ENCODE measurements at regions not wholly inside any gene's neighbourhood (a gene's known extent, or its start where the extent isn't known, plus 50 kb on each side); places are given as distances from the start of the nearest gene placed in this dataset.

DNA sequence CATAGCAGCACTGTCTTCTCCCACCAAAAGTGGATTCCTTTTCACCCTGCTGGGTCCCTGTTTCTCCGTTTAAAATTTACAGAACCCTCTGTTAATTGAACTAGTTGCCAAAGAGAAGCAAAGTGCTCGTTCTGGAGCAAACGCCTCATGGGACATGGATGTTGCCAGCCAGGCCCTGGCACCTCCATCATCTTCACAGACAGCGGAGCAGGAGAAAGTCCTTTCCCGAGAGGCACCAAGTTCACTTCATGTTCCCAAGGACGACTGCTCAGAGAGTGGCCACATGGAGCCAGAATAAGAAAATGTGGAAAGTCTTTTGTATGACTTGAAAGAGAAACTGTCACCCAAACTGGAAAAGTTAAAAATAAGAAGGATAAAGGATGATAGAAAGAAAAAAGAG lies 151.5 kb downstream of the SOX1 start:
- H3K9me3 ChIP-seq (ENCODE audit: low read depth), result no peaks in the 10 kb centered on the region
- no peak overlapping the region for H2AFZ ChIP-seq
- 87% methylated on average over 6 of the region's 6 CpGs for WGBS (ENCODE audit: low lambda C conversion rate, missing lambda C conversion rate)

DNA sequence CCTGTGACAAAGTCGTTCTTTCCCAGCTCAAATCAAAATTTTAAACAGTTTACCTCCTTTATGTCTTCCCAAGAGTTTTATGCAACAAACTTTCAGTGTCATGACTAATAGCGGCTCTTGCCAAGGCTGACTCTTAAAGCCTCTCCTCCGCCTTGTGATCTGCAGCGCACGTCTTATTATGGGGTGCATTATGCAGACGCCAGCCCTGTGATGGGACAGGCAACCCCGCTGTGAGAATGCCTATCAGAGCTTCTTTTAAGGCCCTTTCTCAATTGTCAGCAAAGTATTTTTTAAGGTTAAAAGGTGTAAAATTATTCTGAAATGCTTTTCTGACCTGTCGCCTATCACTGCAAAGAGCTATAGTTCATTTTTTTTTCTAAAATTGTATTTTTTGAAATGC lies 152.8 kb downstream of the SOX1 start:
- Histone ChIP-seq H2AFZ (no peak overlapping the region), H3K27ac (no peak overlapping the region), H3K4me1 (ENCODE audit: insufficient read depth) (no peaks in the 10 kb centered on the region), H4K20me1 (ENCODE audit: insufficient read depth, poor library complexity, severe bottlenecking) (no peaks in the 10 kb centered on the region), H3K79me2 (no peaks in the 10 kb centered on the region), H3K4me2 (no peak overlapping the region), H3K9me2 (replicated peaks; ENCODE audit: insufficient read depth) (no peaks in the 10 kb centered on the region), H3K9me3 (ENCODE audit: low read depth) (no peaks in the 10 kb centered on the region), H3K27me3 (peaks cover 11% of the 10 kb centered on the region), H3K36me3 (replicated peaks; ENCODE audit: insufficient read depth, low read depth) (no peaks in the 10 kb centered on the region), H3K4me3 (no peak overlapping the region)
- TF ChIP-seq, protein P1, sequence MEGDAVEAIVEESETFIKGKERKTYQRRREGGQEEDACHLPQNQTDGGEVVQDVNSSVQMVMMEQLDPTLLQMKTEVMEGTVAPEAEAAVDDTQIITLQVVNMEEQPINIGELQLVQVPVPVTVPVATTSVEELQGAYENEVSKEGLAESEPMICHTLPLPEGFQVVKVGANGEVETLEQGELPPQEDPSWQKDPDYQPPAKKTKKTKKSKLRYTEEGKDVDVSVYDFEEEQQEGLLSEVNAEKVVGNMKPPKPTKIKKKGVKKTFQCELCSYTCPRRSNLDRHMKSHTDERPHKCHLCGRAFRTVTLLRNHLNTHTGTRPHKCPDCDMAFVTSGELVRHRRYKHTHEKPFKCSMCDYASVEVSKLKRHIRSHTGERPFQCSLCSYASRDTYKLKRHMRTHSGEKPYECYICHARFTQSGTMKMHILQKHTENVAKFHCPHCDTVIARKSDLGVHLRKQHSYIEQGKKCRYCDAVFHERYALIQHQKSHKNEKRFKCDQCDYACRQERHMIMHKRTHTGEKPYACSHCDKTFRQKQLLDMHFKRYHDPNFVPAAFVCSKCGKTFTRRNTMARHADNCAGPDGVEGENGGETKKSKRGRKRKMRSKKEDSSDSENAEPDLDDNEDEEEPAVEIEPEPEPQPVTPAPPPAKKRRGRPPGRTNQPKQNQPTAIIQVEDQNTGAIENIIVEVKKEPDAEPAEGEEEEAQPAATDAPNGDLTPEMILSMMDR (IDR thresholded peaks at IDR 0.05; ENCODE audit: poor library complexity), result no peak
- TF ChIP-seq EZH2 (IDR thresholded peaks at IDR 0.05; ENCODE audit: borderline replicate concordance) (no peak), EZH2phosphoT487 (IDR thresholded peaks at IDR 0.05; ENCODE audit: low read depth, severe bottlenecking, unreplicated experiment) (no peak)
- 85% methylated on average over 8 of the region's 8 CpGs for WGBS (ENCODE audit: low lambda C conversion rate, missing lambda C conversion rate)
- DNase-seq (ENCODE audit: low spot score), result no peak

More for the DNA sequence above, 151.5 kb downstream of the SOX1 start:
- Histone ChIP-seq H3K36me3 (replicated peaks; ENCODE audit: insufficient read depth, low read depth) (no peaks in the 10 kb centered on the region), H3K79me2 (no peaks in the 10 kb centered on the region), H4K20me1 (ENCODE audit: insufficient read depth, poor library complexity, severe bottlenecking) (no peaks in the 10 kb centered on the region), H3K4me2 (no peak overlapping the region), H3K4me1 (ENCODE audit: insufficient read depth) (no peaks in the 10 kb centered on the region), H3K4me3 (no peak overlapping the region), H3K27ac (no peak overlapping the region), H3K27me3 (peaks cover 11% of the 10 kb centered on the region), H3K9me2 (replicated peaks; ENCODE audit: insufficient read depth) (no peaks in the 10 kb centered on the region)
- TF ChIP-seq EZH2 (IDR thresholded peaks at IDR 0.05; ENCODE audit: borderline replicate concordance) (no peak), EZH2phosphoT487 (IDR thresholded peaks at IDR 0.05; ENCODE audit: low read depth, severe bottlenecking, unreplicated experiment) (no peak)
- TF ChIP-seq, protein P1 (IDR thresholded peaks at IDR 0.05; ENCODE audit: poor library complexity), result no peak
- no peak for DNase-seq (ENCODE audit: low spot score)

DNA sequence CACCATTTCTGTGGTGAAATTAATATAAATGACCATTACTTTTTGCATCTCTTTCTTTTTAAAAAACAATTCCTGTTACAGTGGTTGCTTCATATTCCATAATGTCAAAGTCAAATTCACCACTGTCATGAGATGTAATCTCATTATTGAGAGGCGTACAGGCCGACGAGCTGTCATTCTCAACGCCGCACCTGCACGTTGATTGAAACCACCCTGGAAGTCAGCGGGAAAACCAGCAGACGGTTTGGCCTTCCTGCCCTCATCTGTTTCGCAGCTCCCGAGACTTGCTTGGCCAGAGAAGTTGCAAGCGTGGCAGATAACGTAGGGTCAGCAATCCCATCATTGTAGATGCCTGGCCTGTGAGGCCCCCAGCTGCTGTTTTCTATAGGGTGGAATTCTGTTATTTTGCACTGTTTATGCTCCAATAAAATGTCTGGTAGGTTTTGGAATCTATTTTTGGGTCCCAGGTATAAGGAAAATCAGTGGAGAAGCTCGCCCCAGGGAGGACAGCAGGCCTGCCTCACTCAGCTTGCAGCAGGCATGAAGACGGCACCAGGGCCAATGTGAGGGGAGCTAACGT lies 153.4 kb downstream of the SOX1 start:
- no peak overlapping the region for H3K27ac ChIP-seq
- no peak overlapping the region for H3K4me3 ChIP-seq

More for the DNA sequence above, 153.4 kb downstream of the SOX1 start:
- TF ChIP-seq, protein P1 (IDR thresholded peaks at IDR 0.05; ENCODE audit: poor library complexity), result no peak
- no peak for TF ChIP-seq EZH2 (IDR thresholded peaks at IDR 0.05; ENCODE audit: borderline replicate concordance)
- no peak for TF ChIP-seq EZH2phosphoT487 (IDR thresholded peaks at IDR 0.05; ENCODE audit: low read depth, severe bottlenecking, unreplicated experiment)
- no peaks in the 10 kb centered on the region for H3K79me2 ChIP-seq
- H3K9me2 ChIP-seq (replicated peaks; ENCODE audit: insufficient read depth), result no peaks in the 10 kb centered on the region
- WGBS (ENCODE audit: low lambda C conversion rate, missing lambda C conversion rate), result 90% methylated on average over 15 of the region's 15 CpGs
- H3K4me2 ChIP-seq, result no peak overlapping the region
- peaks cover 11% of the 10 kb centered on the region for H3K27me3 ChIP-seq
- H3K4me1 ChIP-seq (ENCODE audit: insufficient read depth), result no peaks in the 10 kb centered on the region
- DNase-seq (ENCODE audit: low spot score), result no peak
- H4K20me1 ChIP-seq (ENCODE audit: insufficient read depth, poor library complexity, severe bottlenecking), result no peaks in the 10 kb centered on the region
- no peaks in the 10 kb centered on the region for H3K36me3 ChIP-seq (replicated peaks; ENCODE audit: insufficient read depth, low read depth)
- no peak overlapping the region for H2AFZ ChIP-seq
- no peaks in the 10 kb centered on the region for H3K9me3 ChIP-seq (ENCODE audit: low read depth)
